ENCODE measurements at regions not wholly inside any gene's neighbourhood (a gene's known extent, or its start where the extent isn't known, plus 50 kb on each side); places are given as distances from the start of the nearest gene placed in this dataset.

GRCh38 chr20:40805592-40805991 is 116.6 kb upstream of the MAFB start:
- no peak for TF ChIP-seq EZH2 (IDR thresholded peaks at IDR 0.05)
- no peak for TF ChIP-seq POLR2AphosphoS5 (IDR thresholded peaks at IDR 0.05; ENCODE audit: borderline replicate concordance, low read depth, low read length)
- TF ChIP-seq FOXP2 (optimal IDR thresholded peaks at IDR 0.05; ENCODE audit: control extremely low read depth, extremely low read length, insufficient read depth) = no peak
